ENCODE measurements at regions not wholly inside any gene's neighbourhood (a gene's known extent, or its start where the extent isn't known, plus 50 kb on each side); places are given as distances from the start of the nearest gene placed in this dataset.
"Not testable (repeated sequence)": the region's sequence is repeated elsewhere in the genome, so short reads cannot be mapped to it uniquely, and the experiment has no call there.

DNA sequence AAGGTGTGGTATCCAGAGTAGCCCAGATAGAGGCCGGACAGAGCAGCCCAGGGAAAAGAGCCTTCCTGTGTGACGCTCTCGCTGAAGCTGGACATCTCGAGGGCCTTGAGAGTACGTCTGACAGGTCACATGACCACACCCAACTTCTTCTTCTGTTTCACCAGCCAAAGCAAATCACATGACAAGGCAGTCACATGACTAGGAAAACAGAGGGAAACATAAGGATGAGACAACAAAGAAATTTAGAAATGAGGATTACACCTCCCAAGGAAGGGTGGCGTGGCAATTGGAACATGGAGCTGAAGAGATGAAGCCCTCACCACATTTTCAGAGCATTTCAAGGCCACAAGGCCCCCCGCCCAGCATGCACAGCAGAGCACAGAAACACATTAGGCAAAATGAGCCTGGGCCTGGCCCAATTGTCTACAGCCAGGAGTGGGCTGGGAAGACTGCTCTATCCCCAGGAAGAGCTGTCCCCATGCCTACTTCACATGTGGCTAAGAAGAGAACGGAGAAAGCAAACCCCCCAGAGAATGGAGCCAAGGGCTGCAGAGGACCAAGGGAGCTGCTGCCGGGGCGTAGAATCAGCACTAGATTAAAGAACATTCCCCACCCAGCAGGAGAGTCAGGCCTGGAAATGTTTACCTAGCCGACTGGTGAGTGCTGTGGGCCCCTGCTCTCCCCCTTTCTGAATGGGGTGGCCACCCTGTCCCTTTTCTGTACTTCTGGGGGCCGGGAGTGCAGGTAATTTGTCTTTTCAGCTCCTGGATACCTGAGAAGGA, 305.1 kb downstream of the NPHP4 start:
- no peak for DNase-seq (ENCODE audit: low spot score)

DNA sequence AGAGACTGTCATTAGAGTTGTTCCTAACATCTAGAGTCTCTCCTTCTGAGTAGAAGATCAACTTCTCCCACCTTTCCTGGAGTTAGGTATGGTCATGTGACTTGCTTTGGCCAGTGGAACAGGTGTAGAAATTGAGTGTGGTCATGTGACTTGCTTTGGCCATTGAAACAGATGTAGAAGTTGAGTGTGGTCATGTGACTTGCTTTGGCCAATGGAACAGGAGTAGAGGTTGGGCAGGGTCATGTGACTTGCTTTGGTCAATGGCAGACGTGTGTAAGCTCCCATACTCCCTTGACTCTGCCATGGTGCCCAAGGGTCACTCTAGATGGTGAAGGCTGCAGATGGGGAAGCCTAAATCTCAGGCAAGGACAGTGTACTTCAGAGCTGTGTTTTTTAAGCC, 306.0 kb downstream of the NPHP4 start:
- DNase-seq (ENCODE audit: low spot score): no peak

DNA sequence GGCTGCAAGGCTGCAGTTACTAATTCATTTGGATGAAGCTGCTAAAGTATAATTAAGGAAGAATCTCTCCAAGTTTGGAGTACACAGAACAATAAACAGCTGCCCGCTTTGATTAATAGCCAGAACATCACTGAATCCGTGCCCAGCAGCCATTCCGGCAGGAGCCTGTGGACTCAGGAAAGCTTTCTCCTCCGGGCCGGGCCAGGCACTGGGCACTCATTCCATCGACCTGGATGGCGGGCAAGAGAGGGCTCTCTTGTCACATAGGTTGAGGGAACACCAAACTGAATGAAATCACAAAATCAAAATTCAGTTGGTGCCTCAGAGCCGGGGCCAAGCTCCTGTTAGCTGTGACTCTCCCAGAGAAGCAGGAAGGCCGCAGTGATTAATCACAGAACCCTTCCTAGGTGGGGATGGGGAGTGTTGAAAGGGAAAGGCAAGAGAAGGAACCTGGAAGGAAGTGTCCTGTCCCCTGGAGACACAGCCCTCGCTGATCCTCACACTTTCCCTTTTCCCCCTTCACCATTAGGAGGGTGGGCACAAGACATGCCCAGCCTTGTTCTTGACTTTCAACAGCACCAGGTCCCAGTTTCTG, 306.7 kb downstream of the NPHP4 start:
- DNase-seq (ENCODE audit: low spot score): no peak

DNA sequence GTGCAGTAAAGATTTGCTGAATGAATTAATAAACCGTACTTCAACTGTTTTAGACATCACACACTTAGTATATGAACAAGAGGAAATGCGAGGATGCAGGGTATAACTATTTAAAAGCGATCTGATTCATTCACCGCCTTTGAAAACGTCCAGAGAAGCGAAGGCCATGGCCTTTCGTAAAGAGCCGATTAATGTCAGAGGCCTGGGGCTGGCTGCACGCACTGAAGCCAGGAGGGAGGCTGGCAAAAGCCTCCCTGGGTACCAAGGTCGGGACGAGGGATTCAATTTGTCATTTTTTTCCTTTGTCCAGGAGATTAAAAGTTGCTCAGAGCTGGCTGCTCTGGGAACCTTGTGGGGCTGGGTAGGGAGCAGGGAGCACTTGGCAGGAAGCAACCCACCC, 307.4 kb downstream of the NPHP4 start:
- no peak for DNase-seq (ENCODE audit: low spot score)

DNA sequence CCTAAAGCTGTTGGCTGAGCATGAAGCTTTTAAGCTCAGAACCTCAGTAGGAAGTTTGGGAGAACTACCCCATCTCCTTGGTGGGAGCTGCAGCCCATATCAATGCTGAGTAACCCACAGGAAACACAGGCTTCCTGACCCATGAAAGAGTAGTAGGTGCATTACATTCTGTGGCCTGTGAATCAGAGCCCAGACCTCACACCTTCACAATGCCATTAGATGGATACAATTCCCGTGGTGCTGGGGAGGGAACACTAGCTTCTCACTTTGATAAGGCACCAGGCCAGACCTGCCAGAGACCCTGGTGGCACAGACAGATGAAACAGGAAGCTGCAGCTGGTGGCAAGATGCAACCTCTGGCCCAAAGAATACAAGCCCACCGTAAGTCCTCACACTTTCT, 308.8 kb downstream of the NPHP4 start:
- no peak for DNase-seq (ENCODE audit: low spot score)

GRCh38 chr1:5682626-5683225, 309.5 kb downstream of the NPHP4 start:
- no peak for DNase-seq (ENCODE audit: low spot score)

DNA sequence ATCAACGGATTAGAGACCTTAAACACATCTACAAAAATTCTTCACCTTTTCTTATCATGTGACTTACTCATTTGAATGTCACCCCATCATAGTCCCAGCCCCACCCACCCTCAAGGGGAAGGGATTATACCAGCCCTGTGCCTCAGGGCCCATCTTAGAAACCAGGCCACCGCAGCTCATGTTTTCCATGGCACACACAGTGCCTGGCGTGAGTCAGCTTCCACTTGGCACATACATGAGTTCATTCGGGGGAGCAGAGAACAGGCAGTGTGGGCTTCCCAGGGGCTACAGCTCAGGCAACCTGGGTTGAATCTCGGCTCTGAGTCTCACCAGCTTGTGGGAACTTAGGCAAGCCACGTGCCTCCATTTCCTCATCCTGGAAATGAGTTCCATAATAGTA, 310.6 kb downstream of the NPHP4 start:
- no peak for DNase-seq (ENCODE audit: low spot score)

DNA sequence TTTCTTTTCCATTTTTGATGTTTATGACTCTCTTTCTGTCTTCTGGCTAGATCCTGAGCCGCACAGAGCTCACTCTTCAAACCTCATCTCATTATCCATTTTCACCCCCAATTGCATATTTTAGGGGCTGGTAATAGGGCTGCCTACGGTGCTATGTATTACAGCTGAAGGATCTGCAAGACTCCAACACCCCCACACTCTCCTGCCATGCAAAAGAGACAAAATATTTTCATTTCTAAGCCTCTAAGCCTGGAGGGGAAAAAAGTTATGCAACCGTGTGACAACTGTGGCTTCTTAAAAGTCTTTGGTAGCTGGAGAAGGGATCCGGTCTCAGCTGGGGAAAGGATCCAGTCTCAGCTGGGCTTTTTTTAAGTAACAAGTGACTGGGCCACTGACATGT, 311.6 kb downstream of the NPHP4 start:
- DNase-seq (ENCODE audit: low spot score): no peak

DNA sequence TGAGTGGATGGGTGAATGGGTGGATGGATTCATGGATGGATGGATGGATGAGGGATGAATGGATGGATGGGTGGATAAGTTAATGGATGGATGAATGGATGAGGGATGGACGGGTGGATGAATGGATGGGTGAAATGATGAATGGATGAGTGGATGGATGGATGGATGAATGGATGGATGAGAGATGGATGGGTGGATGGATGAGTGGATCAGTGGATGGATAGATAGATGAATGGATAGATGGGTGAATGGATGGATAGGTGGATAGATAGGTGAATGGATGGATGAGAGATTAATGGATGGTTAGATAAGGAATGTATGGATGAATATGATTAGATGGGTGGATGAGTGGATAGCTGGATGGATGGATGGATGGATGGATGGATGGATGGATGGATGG, 313.5 kb downstream of the NPHP4 start:
- no peak for DNase-seq (ENCODE audit: low spot score)

DNA sequence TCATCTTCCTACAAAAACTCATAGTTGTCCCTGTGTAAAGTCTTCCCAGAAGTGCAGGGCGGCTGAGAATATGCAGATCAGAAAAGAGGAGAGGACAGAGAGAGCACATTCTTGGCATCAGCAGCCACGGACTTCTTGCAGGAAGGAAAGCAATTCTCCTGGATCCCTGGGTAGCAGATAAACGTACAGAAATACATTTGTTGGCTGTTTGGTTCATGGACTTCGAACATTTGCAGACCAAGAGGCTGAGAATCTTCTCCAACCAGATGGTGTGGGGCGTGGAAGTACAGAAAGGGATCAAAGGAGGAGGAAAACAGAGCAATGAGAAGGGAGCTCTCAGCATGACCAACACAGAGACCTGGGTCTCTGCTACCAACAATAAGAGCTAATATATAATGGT, 319.9 kb downstream of the NPHP4 start:
- not testable (repeated sequence) for DNase-seq (ENCODE audit: low spot score)

DNA sequence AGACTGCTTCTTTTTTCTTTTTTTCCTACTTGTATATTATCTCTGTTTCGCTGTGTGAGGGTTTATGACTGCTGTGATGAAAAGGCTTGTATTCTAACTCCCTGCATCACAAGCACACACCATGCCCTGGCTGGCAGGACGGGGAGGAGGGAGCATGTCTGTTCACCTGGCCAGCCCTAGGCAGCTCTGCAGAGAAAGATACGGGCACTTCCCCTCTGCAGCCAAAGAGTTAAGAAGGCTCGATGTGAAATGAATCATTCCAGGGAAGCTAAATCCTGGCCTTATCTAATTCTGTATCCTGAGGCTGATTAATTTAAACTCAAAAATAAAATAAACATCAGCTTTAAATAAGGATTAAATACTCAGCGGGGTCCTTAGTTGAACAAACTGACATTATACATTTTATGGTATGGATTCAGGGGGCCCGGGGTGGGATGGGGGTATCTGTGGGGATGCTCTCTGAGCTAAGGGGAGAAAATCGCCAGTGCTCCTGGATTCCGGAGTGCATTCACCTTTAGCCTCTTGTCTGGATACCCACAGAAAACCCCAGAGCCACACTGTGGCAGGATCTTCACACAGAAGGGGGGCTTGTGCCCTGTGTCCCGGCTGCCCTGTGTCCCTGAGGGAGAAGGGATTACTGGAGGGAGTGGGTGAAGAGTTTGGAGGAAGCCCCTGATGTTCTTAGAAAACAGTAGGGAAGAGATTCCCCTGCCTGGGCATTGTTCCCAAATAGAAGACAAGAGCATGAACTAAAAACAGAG, 321.5 kb downstream of the NPHP4 start:
- no peak for DNase-seq (ENCODE audit: low spot score)

- no peak for DNase-seq (ENCODE audit: low spot score)
Measured at GRCh38 chr1:5667513-5668325, 324.5 kb downstream of the NPHP4 start.

- DNase-seq (ENCODE audit: low spot score): no peak
Measured at GRCh38 chr1:5664906-5665875, 327.0 kb downstream of the NPHP4 start.

DNA sequence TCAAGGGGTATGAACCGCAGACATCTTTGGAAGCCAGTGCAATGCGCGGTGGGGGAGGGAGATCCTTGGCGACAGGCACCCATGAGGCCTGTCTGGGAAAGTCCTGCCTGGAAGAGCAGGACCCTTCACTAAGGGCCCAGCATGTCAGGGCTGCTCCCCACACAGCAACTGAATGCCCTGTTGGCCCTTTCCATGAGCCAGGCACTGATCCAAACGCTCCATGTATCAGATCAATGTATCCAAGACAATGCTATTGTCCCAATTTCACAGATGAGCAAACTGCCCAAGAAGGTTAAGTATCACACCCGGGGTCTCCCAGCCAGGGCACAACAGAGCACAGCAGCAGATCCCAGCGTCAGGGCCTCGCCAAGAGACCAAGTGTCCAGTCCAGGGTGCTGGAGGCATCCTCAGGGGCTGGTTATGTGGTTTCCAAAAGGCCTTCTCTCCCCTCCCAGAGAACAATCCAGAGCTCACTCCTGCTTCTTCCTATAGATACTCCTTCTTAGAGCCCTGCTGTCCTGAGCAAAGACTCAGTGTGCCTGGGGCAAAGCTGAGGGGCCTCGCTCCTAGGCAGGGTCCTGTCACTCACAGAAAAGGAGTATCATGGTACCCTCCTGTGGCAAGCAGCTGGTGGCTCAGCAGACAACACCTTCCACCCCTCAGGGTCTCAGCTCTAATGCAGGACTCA, 328.0 kb downstream of the NPHP4 start:
- no peak for DNase-seq (ENCODE audit: low spot score)

DNA sequence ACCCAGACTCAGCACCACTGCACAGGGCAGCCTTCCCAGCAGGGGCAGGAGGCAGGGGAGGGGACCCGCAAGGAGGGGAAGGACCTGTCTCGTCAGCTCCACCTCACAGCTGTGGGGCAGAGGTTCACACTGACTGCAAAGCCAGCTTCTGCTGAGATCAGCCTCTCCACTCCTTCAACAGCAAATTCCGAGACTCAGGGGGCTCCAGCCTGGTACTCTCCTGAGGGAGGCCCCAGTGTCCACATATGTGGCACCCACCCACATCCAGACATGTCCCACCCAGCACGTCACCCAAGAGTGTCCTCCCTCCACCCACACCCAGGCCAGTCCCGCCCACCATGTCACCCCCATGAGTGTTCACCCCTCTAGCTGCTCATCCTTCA, 329.5 kb downstream of the NPHP4 start:
- DNase-seq (ENCODE audit: low spot score): no peak

- DNase-seq (ENCODE audit: low spot score): no peak
Measured at GRCh38 chr1:5662086-5662743, 330.0 kb downstream of the NPHP4 start.

- no peak for DNase-seq (ENCODE audit: low spot score)
Measured at GRCh38 chr1:5661196-5662085, 330.8 kb downstream of the NPHP4 start.

DNA sequence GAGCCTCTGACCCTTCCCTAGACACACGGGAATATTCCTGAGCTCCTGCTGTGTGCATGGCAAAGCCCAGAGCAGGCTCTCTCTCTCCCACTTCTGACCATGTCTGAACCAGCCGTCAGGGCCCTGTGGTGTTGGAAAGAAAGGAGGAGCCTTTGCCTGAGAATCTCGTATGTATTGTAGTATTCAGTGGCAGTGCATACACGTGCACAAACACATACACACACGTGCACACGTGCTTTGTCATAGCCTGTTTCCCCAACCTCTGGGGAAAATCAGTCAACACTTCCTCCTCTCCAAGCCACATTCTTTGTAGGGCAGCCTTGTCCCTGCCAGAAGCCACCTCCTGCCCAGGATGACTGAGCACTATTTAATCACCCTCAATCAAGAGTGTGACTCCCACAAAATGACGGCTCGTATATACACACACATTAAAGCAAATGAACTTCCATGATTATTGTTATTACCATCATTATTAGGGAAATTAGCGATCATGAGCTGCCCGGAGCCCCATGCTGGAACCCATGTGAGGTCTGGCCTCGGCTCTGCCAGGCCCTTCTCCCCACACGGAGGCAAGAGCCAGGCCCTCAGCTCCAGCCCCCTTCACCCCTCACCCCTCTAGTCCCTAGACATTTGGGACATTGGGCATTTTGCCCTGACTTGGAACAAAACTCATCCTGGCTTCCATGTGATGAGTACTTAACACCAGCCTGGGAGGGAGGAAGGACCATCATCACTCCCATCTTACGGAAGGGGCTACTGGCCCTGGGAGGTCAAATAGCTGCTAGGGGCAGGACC, 331.9 kb downstream of the NPHP4 start:
- no peak for DNase-seq (ENCODE audit: low spot score)
